Inflammatory macrophage treated with lipopolysaccharide for 1 hour (primary cell): ENCODE measurements at regions not wholly inside any gene's neighbourhood (a gene's known extent, or its start where the extent isn't known, plus 50 kb on each side); places are given as distances from the start of the nearest gene placed in this dataset.

Experiments used
- DNase-seq, 2 donors: peaks; one replicate each; pipeline ENCODE4 v3.0.0-alpha.2; 2020 to 2022

- no peak for DNase-seq
Observed at GRCh38 chr20:50314678-50315335, 124.2 kb downstream of the CEBPB start.

DNA sequence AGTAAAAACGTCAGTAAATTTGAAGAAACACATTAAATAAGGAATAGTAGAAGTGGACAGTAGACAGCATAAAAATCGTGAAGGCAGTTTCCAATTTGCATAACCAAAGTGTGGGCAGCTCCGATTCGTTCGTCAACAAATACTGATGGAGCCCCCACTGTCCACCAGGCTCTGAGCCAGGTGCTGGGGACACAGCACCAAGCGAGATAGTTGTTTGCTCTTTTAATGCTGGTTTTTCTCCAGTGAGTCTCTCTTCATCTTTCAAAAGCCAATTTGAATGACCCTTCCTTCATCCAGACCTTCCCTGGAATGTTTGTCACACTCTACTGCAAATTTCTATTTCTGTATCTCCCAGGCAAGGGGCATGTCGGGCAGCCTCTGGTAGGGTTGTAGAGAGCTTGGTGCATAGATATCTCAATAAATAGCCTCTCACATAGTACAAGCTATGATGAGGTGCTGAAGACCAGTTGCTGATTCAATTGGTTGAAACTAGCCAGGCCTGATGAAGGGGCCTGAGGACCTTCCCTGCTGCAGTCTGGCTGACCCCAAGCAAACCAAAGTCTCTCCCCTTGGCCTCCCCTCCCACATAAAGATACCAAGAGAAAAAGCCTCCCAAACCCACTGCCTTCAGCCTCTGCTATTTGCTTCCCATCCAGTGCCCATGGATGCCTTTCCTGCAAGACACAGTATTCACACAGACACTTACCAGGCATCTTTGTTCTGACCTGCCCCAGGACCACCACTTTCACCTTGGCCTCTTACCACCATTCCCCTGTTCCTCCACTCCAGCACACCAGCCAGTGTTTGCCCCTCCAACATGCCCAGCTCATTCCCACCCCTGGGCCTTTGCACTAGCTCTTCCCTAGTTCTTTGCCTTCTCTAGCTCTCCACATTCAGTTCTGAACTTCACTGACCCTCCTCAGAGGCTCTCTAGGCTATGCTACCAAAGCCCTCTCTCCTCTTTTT is 125.2 kb downstream of the CEBPB start:
- no peak for DNase-seq

DNA sequence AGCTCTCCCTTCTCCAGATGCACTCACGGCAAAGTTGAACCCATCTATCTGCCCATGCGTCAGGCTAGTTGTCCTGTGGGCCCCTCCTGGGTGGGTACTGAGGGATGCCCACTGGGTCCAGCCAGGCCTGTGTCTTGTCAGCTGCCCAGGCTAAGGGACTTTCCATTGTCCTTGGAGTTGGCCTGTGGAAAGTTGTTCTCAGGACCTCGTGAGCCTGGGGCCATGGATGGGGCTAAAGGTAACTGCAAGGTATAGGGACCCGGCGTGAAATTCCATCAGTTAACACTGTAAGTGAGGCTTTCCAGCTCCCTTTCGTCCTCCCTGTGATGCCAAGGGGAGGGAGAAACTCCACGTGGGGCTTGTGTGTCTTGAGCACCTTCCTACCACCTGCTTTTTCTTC is 126.5 kb downstream of the CEBPB start:
- no peak for DNase-seq

GRCh38 chr20:50317609-50318008 is 127.0 kb downstream of the CEBPB start:
- no peak for DNase-seq

DNA sequence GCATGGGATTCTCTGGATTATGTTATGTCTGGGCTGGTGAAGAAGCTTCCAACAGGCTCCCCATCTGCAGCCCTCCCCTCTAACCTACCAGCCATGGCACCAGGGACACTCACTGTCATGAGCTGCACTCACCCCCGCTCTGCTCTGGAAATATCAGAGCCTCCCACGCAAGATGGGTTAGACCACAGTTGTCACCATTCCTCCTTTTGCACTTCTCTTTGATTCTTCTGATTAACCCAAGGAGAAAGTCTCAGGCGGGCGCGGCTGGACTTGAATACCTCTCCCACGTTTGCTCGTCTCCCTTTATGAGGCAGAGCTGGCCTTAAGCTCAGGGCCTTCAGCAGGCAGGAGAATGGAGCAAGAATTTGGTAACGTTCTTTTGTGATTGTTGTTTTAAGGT is 128.1 kb downstream of the CEBPB start:
- peak; percentile 79 to 92 for DNase-seq

DNA sequence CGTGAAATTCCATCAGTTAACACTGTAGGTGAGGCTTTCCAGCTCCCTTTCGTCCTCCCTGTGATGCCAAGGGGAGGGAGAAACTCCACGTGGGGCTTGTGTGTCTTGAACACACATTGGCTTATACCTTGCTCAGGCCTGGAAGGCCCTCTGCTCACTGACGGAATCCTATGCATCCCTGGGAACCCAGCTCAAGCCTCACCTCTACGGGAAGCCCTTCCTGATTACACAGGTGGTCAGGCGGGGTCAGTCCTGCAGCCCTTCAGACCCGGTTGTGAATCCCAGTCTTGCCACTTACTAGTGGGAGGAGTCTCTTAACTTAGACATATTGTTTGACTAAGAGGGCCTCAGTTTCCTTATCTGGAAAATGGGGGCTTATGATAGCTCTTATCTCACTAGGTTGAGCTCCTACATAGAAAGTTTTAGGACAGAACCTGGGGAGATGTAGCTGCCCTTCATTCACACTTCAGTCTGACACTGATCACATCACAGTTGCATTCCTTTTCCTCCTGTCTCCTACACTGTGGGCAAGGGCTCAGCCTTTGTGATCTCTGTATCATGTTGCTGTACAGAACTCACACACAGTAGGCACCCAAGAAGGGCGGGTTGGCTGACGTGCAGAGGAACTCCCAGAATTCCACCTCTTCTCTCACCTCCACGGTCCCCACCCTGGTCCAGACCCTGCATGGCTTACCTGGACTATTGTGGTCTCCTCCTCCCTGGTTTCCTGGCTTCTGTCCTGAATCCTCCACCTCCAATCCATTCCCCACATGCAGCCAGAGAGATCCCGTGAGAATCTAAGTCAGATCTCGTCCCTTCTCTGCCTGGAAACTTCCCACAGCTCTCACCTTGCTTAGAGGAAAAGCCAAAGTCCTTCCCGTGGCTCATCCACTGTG is 129.6 kb downstream of the CEBPB start:
- no peak for DNase-seq

GRCh38 chr20:50320901-50321796 is 130.5 kb downstream of the CEBPB start:
- peak; percentile 74 to 77 for DNase-seq

DNA sequence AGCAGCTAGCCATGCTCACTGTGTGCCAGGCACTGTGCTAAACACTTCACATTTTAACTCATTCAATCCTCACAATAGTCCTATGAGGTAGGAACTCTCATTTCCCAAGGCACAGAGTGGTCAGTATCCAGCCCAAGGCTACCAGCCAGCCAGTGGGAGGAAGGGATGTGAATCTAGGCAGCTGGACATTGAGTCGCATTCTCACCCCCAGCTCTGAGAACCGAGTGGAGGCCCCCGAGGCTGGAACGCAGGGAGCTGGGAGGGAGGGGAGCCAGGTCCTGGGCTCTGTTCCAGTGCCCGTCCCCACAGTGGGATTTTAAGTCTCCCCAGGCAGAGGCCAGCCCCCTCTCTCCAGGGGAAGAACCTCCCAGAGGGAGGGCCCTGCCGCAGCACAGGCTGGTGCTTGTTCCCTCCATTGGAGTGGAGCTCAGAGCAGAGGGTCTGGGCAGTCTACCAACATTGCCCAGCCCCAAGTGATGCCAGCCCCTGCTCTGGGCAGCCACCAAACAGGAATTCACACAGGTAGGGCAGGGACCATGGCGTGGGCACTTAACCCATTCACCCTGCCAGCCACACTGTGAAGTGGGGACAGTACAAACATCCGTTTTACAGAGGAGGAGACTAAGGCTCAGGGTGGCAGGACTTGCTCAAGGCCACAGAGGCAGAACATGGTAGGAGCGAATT is 131.3 kb downstream of the CEBPB start:
- DNase-seq = no peak

GRCh38 chr20:50322703-50323131 is 132.1 kb downstream of the CEBPB start:
- DNase-seq = no peak

- no peak for DNase-seq
Observed at GRCh38 chr20:50323209-50323608, 132.6 kb downstream of the CEBPB start.

GRCh38 chr20:50323777-50324775 is 133.4 kb downstream of the CEBPB start:
- no peak for DNase-seq

- DNase-seq = no peak
Observed at GRCh38 chr20:50325215-50325614, 134.6 kb downstream of the CEBPB start.

GRCh38 chr20:50325651-50326050 is 135.0 kb downstream of the CEBPB start:
- no peak for DNase-seq

DNA sequence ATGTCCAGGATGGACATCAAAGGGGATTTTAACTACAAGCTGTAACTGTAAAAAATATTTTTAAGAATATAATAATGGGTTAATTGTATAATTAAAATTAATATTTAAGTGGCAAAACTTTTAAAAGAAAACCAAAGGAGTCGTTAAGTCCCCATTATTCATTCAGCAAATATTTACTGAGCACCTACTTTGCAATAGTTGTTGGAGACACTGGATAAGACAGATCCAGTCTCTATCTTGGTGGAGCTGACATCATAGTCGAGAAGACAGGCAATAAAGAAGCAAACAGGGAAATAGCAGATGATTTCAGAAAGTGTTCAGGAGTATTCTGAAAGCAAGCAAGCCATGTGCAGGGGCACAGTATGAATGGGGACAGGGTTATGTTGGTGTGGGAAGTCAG is 137.0 kb downstream of the CEBPB start:
- no peak for DNase-seq

- DNase-seq = peak; percentile 46 to 83
Observed at GRCh38 chr20:50328222-50328979, 137.8 kb downstream of the CEBPB start.

DNA sequence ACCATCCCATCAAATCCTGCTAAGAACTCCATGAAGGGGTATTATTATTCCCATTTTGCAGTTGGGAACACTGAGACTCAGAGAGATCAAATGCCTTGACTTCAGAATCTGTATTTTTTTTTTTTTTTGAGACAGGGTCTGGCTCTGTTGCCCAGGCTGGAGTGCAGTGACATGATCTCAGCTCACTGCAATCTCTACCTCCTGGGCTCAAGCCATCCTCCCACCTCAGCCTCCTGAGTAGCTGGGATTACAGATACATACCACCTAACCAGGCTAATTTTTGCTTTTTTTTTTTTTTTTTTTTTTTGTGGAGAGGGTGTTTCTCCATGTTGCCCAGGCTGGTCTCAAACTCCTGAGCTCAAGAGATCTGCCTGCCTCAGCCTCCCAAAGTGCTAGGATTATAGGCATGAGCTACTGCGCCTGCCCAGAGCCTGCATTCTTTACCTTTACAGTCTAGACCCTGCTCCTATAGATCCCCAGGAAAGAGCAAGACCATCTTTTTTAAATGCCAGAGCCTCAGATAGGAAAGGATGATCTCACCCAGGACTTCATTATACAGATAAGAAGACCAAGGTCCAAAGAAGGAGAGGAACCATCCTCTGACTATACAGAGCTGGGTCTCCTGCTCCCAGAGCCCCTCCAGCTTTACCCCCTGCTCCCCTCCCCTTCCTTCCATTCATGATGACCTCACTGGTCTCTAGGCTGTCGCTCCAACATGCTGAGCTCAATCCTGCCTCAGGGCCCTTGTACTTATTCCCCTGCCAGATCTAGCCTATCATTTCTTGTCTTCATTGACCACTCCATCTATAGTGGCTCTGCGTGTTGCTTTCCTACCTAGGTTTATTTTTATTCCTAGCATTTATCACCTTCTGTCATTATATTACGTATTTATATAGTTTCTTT is 138.6 kb downstream of the CEBPB start:
- DNase-seq = no peak

- no peak for DNase-seq
Observed at GRCh38 chr20:50329981-50330503, 139.4 kb downstream of the CEBPB start.
